Ovary (tissue), 7 donors: ENCODE measurements at regions not wholly inside any gene's neighbourhood (a gene's known extent, or its start where the extent isn't known, plus 50 kb on each side); places are given as distances from the start of the nearest gene placed in this dataset.

Experiments used
- DNase-seq, 5 donors: peaks; one replicate each; pipeline ENCODE4 v3.0.0-alpha.2; 2019 to 2020
- H3K27ac ChIP-seq, 2 donors: fragments of 200-600 bp; one replicate each; pipeline versions ENCODE4 v1.5.1 to v1.8.0; 2019 to 2022
- H3K27me3 ChIP-seq: fragments of 200-600 bp; one replicate; pipeline ENCODE4 v1.8.0; 2022
- H3K36me3 ChIP-seq: fragments of 200-600 bp; sonication (generic); one replicate; pipeline ENCODE4 v1.5.1; 2019
- H3K4me1 ChIP-seq: one replicate; pipeline ENCODE4 v1.8.1; 2013; ENCODE audit warnings: mild to moderate bottlenecking, moderate library complexity; ENCODE audit not compliant: insufficient read depth
- H3K4me3 ChIP-seq: fragments of 200-600 bp; sonication (generic); one replicate; pipeline ENCODE4 v1.5.1; 2017
- H3K9me3 ChIP-seq, 2 donors: fragments of 200-600 bp in 1 of 2; sonication (generic) in 1 of 2; one replicate each; pipeline versions ENCODE4 v1.5.1 to v1.8.1; 2013 to 2019; ENCODE audit warnings: mild to moderate bottlenecking in 1 of 2, moderate library complexity in 1 of 2
- CTCF ChIP-seq, 3 donors: fragments of 450-650 bp in 2 of 3; fragments of 200-600 bp in 1 of 3; IDR thresholded peaks; one replicate each; pipeline versions ENCODE4 v1.5.1 to v1.8.0; 2016 to 2022; ENCODE audit warnings: antibody characterized with exemption in 3 of 3, mild to moderate bottlenecking in 1 of 3
- EP300 ChIP-seq: sonication (generic); formaldehyde crosslinking; IDR thresholded peaks from one replicate; pipeline ENCODE4 v1.6.1; 2017; ENCODE audit warnings: antibody characterized with exemption
- POLR2A ChIP-seq: fragments of 450-650 bp; IDR thresholded peaks from one replicate; pipeline ENCODE4 v1.6.1; 2017; ENCODE audit warnings: antibody characterized with exemption, mild to moderate bottlenecking, moderate library complexity
- WGBS, 3 donors: extraction: QIAGEN DNeasy Blood & Tissue Kit in 1 of 3; methylation state at CpG; one replicate each; pipeline versions ENCODE4 v1.1.5 to v1.1.7; 2013 to 2017; 5-methylcytosine and 5-hydroxymethylcytosine counted together
- intact Hi-C, 4 donors: fragments of 100-400 bp; cut with DNase I; formaldehyde crosslinking; loops; one replicate each; pipeline versions ENCODE4 v1.11.0 to v1.15.1; 2022 to 2023
- donor health status: DM: no; HTN: no; CAD: no; lungs with moderate emphysema.
- donor health status: DM: no; HTN: no; CAD: no.
- donor health status: Bipolar disorder and iron deficiency.
- donor health status: DM: no; HTN: no; CAD: no.
- donor health status: DM: yes; HTN: yes; CAD: no.

GRCh38 chr2:150997066-150997465 is 264.6 kb downstream of the RBM43 start:
- DNase-seq: no peak
- Histone ChIP-seq H3K27me3 (no peaks in the 10 kb centered on the region), H3K4me3 (no peak overlapping the region), H3K9me3 (no peaks in the 10 kb centered on the region), H3K27ac (no peak overlapping the region), H3K4me1 (no peaks in the 10 kb centered on the region), H3K36me3 (no peaks in the 10 kb centered on the region)
- WGBS, 3 donors: 93 to 97% (median 97%) methylated on average over 4 of the region's 4 CpGs
- intact Hi-C loops: no loop called here
- no peak for TF ChIP-seq CTCF (IDR thresholded peaks at IDR 0.05)
- TF ChIP-seq EP300: no peak
- TF ChIP-seq POLR2A: no peak

- intact Hi-C loops: no loop called here
- DNase-seq: no peak
- Histone ChIP-seq H3K4me1 (no peaks in the 10 kb centered on the region), H3K9me3 (no peaks in the 10 kb centered on the region), H3K27ac (no peak overlapping the region), H3K4me3 (no peak overlapping the region), H3K27me3 (no peaks in the 10 kb centered on the region), H3K36me3 (no peaks in the 10 kb centered on the region)
- TF ChIP-seq POLR2A (no peak), EP300 (no peak), CTCF (IDR thresholded peaks at IDR 0.05) (no peak)
- WGBS, 3 donors: 85 to 92% (median 86%) methylated on average over 2 of the region's 2 CpGs
Observed at GRCh38 chr2:150994076-150994475, 267.6 kb downstream of the RBM43 start.

- intact Hi-C loops: no loop called here
- no peak for DNase-seq
- no peaks in the 10 kb centered on the region for H3K4me1 ChIP-seq
- no peaks in the 10 kb centered on the region for H3K36me3 ChIP-seq
- no peak for TF ChIP-seq CTCF (IDR thresholded peaks at IDR 0.05)
- no peak for TF ChIP-seq EP300
- TF ChIP-seq POLR2A: no peak
- H3K9me3 ChIP-seq: no peaks in the 10 kb centered on the region
- WGBS, 3 donors: 79 to 87% (median 84%) methylated on average over 1 of the region's 1 CpG
- no peaks in the 10 kb centered on the region for H3K27me3 ChIP-seq
- H3K27ac ChIP-seq: no peak overlapping the region
- no peak overlapping the region for H3K4me3 ChIP-seq
Observed at GRCh38 chr2:150989969-150990368, 271.7 kb downstream of the RBM43 start.

GRCh38 chr2:150985741-150986140 is 275.9 kb downstream of the RBM43 start:
- intact Hi-C loops: no loop called here
- Histone ChIP-seq H3K4me3 (no peak overlapping the region), H3K27me3 (no peaks in the 10 kb centered on the region), H3K27ac (no peak overlapping the region), H3K9me3 (no peaks in the 10 kb centered on the region), H3K36me3 (no peaks in the 10 kb centered on the region), H3K4me1 (no peaks in the 10 kb centered on the region)
- no peak for TF ChIP-seq POLR2A
- TF ChIP-seq EP300: no peak
- TF ChIP-seq CTCF (IDR thresholded peaks at IDR 0.05): no peak
- no peak for DNase-seq
